HG03025 (cell line): ENCODE measurements at regions not wholly inside any gene's neighbourhood (a gene's known extent, or its start where the extent isn't known, plus 50 kb on each side); places are given as distances from the start of the nearest gene placed in this dataset.

ENCODE experiments used
- ATAC-seq: cut with Tn5 transposase; IDR thresholded peaks from one replicate; pipeline ENCODE4 v1.9.1; 2021; ENCODE audit warnings: mild to moderate bottlenecking, moderate library complexity; ENCODE audit not compliant: unreplicated experiment, low FRiP score

DNA sequence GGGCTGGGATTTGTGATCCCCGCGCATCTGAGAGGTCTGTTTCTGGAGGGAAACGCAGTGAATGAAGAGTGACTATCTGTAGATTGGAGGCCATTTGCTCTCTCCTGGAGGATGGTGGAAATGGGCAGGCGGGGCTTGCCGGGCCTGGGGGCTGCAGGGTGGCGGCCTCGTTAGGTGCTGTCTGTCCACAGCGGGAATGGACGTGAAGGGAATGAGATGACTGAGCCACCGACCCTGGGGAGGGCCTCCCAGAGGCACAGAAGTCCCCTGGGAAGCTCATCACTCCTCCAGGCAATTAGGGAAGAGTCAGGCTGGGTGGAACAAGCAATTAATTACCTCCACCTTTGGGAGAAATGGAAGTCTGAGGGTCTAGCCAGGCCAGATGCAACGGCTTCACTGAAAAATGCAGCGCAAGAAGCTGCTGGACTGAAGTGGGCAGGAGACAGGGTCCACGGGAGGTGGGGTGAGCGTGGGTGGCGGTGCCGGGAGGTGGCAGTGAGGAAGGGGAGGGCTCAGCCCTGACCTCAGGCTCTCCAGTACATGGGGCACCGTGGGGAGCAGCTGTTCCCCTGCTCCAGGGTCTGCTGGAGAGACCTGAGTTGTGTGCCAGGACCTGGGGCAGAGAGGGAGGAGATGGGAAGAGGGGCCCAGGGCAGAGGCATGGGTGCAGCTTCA is 524.5 kb downstream of the BRD1 start:
- ATAC-seq, result no peak

DNA sequence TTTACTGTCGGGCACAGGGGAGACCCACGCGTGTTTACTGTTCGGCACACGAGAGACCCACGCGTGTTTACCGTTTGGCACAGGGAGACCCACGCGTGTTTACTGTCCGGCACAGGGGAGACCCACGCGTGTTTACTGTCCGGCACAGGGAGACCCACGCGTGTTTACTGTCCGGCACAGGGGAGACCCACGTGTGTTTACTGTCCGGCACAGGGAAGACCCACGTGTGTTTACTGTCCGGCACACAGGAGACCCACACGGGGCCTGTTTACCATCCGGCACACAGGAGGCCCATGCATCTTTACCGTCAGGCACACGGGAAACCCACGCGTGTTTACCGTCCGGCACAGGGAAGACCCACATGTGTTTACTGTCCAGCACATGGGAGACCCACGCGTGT is 525.1 kb downstream of the BRD1 start:
- no peak for ATAC-seq

DNA sequence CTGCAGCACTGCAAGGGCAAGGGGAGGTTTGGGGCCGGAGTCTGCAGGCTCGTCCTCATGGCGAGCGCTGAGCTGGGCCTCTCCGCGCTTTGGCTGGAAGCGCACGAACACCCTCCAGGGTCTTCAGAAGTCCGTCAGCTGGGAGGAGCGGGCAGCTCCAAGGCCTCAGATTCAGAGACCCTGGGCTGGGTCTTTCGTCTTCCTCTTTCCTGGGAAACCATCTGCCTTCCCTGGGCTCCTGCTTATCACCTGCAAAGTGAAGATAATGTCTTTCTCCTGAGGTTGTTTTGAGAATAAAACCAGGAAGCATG is 525.6 kb downstream of the BRD1 start:
- ATAC-seq, result no peak

DNA sequence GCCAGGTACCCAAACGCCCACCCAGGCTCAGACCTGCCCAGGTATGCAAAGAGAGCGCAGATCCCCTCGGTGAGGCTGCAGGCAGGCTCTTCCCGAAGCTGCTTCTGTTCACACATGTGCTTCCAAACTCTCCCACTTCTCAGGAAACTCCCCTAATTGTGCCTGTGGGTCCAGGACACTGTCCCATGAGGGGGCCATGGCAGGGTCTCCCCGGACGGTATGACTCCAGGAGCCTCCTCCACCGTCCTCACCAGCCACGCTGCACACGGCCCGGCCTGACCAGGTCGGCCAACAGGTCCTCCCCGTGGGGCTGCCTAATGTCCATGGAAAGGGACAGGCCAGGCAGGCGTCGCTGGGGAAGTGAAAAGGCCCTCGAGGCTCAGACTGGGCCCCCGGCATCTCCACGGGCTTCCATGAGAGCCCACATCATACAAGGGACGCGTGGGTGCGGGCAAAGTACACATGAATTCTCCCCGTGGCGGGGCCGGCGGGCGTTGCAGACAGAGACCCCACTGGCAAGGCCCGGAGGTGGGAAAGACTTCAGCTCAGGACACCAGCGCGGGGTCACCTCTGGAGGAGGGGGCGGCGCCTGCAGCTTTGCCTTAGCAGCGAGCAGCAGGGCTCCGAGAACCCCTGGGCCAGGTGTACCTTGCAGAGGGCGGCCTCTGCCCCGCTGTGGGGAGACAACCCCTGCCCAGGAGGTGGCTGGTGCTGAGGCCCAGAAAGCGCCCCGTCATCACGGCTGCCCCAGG is 526.1 kb downstream of the BRD1 start:
- ATAC-seq, result no peak

DNA sequence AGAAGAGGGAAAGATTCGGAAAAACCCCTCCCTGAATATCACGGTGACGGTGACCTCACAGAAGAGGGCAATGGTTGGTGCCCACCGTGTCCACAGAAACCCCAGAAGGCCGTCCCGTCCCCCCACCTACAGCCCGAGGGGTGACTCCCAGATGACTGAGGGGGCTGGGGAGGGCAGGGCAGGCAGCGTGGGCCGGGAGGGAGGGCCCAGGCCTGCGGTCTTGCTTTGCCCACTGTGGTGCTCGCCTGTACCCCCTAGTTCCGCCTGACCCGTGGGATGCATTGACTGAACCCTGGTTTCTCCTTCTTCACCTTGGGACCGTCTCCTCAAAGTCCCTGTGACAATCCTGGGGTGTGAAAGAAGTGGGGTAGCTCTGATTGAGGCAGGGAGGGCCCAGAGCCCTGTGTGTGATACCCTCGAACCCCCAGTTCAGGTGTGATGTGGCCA is 526.7 kb downstream of the BRD1 start:
- ATAC-seq, result no peak

DNA sequence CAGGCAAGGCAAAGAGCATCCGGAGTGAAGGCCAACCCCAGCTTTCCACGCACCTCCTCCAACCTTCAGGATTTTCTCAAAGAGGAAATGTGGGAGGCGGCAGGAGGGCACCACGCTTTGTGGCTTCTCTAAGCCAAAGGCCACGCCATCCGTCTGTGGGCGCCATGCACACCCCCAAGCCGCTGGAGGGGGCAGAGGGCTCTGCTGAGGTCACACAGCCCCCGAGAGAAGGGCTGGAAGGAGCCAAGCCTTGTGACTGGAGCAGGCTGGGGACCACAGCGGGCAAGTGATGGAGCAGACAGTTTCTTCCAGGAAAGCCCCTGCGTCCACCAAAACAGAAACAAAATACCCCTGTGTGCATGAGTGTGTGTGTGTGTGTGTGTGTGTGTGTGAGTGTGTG is 527.4 kb downstream of the BRD1 start:
- ATAC-seq, result no peak

DNA sequence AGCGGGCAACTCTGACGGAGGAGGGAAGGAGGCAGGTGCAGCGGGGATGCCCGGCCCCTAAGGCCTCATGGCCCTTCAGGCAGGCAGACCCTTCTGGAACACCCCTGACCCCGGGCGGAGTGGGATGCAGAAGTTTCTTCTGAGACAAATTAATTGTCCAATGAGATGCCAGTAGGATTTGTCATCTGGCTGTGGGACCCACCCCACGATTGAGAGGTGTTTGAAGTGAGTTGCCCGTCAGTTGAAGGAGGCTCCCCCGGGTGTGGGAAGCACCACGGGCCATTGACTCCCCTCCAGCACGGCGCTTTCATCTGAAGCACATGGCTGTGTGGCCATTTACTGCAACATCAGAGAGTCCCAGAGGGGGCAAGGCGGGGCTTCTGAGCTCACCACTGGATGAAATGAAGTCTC is 527.8 kb downstream of the BRD1 start:
- no peak for ATAC-seq

DNA sequence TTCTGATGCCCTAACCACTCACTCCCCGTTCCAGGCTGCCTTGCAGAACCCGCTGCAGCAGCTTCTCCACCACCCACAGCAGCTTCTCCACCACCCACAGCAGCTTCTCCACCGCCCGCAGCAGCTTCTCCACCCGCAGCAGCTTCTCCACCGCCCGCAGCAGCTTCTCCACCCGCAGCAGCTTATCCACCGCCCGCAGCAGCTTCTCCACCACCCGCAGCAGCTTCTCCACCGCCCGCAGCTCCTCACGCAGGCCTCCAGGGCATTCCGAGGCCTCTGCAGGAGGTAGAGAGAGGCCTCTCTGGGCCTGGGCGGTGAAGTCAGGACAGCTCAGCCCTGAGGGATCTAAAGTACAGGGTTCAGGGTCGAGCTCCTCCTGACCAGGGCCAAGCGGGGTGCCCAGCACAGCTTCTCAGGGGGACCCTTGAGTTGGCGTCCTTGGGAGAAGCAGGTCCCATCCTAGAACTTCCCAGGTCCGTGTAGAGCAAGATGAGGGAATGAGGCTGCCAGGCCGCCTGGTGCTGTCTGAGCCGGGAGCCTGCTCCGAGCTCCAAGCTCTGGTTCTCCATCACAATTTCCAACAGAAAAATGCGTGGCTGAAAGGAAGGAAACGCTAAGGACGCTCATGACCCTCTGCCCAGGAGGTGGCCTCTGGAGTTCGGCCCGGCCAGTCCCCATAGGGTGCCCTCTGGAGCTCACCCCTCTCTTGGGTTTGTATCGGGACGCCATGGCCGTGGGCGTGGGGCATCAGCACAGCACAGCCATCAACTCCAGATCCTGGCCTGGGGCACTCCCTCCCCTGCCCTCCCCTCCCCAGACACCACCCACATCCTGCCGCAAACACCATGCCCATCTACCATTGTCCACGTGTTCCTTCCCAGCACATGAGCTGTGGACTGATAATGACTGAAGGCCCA is 528.6 kb downstream of the BRD1 start:
- ATAC-seq, result no peak

DNA sequence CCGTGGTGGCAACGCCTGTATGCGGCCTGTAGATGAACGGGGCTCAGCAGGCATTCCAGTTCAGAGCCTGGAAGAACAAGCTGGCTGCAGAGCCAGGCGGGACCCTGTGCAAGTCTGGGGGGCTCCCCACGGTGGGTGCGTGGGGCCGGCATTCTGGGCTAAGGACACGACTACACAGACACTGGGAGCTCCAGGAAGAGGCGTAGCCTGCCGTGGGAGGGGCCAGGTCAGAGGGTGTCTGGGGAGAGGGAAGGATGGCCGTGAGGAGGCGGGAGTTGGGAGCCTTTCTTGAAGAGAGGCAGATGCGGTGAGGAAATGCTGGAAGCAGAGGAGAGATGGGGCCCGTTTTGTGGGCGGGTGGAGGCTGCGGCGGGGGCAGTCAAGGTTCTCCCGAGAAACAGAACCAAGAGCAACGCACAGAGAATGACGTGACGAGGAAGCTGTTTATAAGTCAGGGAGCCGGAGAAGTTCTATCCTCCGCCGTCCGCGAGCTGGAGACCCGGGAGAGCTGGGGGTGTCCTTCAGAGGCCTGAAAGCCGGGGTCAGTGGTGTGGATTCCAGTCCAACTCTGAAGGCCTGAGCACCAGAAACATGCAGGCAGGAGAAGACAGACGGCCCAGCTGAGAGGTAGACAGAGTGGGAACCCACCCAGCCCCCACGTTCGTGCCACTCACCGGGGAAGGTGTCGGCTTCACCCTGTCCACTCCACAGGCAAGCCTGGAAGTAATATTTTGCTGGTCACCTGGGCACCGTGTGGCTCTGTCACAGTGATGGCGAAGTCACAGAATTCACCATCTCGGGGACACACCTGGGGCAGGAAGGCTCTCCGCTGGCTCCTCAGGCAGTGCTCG is 529.6 kb downstream of the BRD1 start:
- ATAC-seq, result no peak

DNA sequence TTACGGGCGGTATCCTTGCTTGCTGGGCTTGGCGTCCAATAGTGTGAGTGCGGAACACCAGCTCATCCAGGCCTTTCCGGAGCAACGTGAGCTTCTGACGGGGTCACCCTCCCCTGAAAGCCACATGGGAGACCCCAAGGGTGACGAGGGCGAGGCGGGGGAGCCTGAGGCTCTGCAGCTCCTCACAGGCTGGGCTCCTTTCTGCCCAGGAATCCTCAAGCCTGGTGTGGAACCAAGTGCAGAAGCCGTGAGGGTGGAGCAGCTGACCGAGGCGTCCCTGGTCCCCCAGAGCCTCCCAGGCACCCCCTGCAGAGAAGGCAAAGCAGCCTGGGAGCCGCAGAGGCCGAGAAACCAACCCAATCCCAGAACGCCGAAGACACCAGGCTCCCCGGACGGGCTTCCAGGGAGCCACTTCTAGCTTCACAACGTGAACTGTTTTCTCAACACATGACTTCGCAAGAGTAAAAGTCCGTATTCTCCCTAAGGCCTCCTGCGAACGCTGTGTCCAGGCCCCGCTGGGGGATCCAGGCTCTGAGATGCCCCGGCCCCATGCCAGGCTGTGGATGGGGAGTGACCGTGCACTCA is 530.3 kb downstream of the BRD1 start:
- ATAC-seq, result no peak

DNA sequence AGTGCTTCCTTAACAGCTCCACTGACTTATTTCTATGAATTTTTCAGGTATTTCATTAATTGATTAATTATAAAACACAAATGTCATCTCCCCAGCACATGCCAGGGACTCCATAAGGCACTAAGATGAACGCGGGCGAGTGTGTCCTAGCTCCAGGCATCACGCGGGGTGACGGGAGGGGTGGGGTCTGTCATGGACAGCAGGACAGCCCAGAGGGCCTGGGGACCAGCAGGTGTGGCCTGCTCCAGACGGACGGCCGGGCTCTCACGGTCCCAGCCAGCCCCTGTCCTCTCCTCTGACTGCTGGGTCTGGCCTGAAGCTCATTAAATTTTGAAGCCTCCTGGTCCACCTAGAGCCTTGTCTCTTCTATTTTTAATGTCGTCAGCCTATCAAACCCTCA is 531.1 kb downstream of the BRD1 start:
- ATAC-seq, result no peak

DNA sequence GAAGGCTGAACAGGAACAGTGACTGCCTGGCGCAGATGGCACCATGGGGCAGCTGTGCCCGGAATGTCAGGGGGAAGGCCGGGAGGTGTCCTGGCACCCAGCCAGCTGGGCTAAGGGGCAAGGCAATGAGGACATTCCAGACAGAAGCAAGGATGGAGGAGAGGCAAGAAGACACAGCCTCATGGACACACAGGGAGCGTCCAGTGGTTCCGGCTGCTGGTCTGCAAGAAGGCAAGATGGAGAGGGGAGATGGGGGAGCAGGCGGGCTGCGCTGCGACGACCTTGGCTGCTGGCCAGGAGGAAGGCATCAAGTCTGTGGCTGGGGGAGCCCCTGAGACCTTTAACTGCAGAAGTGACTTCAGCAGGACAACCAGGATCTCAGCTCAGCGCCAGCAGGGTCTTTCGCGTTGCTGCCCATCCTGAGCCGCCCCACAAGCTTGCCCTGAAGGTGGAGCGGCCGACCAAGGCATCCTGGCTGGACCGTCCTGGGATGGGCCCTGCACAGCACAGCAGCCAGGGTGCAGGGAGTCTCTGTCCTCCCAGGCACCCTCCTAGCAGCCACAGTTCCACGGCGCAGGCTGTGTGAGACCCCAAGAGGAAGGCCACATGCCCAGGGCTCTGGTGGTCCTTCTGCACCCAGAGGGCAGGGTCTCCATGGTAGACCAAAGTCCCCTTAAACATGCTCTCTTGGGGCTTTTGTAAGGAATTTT is 531.7 kb downstream of the BRD1 start:
- ATAC-seq, result no peak

DNA sequence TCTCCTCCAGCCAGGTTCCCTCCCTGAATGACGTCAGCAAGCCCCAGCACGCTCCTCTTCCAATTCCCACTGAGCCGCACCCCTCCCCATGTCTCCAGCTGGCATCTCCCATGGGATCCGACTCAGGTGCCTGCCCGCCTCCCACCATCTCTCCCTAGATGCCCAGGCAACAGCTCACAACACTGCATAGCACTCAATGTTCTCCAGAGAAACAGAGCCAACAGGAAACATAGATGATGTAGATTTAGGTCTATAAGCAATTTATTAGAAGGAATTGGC is 532.3 kb downstream of the BRD1 start:
- ATAC-seq, result no peak

DNA sequence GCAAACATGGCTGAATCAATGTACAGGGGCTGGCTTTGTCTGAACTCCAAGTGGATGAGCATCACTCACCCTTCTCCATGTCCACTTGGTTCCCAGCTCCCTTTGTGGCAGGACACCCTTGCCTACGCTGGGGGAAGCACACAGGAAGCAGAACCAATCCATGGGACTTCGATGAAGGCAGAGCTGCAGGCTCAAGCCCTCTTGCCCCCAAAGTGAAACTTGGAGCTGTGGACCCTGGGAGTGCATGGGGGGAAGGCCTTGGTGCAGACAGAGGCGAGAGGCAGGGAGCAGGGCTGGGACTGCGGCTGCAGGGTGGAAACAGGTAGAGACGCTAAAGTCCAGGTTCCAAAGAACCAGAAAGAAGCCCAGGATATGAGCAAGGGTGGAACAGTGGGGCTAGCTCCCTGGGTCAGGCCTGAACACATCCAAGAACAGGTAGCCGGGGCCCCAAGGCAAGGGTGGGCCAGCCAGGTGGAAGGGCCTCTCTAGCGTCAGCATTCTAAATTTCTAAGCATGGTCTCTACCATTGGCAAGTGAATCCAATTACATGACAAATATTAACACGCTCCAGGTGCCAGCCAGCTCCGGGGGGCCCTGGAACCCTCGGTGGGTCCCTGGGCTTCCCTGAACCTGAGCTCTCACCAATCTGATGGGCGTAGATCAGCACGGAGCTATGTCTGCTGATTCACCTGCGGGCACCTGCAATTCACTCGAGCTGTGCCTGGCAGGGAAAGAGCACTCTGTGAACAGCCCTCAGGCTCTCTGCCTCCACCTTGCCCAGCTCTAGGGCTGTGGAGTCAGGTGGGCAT is 532.8 kb downstream of the BRD1 start:
- no peak for ATAC-seq

DNA sequence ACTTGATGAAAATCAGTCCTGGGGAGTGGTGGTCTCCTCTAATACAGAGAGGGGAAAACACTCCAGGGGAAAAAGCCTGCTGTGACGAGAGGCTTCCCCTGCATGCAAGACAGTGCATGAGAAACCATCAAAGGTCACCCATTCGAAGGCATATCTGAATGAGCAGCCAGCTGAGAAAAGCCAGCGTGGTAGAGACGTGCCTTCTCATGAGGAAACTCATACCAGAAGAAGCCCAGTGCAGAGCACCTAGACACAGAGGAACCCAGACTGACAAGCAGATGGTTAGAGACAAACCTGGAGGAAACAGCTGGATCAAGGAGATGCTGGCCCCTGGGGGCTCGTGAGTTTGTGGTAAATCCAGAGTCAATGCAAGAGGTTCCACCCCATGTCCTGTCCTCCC is 534.8 kb downstream of the BRD1 start:
- ATAC-seq, result no peak

DNA sequence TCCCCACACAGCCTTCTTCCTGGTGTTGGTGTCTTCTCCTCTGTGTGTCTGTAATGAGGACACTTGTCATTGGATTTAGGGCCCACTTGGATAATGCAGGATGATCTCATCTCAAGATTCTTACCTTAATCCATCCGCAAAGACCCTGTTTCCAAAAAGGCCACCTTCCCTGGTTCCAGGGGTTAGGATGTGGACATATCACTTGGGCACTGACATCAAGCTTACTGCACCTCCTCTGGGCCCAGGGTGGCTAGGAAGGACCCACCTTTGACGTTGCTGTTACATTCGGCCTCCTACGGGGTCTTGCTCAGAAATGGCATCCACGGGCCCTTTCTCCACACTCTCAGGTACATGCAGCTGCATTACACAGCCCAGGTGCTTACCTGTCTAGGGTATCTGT is 535.9 kb downstream of the BRD1 start:
- no peak for ATAC-seq

DNA sequence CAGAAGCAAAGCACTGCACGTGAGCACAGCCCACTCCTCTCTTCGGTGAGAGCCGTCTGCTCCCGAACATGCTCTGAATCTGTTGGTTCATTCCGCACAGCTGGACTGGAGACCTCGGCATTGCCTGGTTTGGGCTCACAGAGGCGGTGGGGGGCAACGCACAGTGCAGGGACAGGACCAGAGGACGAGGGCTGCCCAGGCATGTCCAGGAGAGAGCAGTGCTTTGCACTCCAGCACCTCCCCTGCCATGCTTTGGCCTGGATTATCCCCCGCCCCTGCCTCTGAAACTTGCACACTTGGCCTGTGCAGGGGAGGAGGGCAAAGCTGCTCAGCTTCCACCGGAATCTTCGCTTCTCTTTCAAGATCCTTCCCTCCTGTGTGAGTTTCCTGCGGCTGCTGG is 536.5 kb downstream of the BRD1 start:
- ATAC-seq, result no peak

DNA sequence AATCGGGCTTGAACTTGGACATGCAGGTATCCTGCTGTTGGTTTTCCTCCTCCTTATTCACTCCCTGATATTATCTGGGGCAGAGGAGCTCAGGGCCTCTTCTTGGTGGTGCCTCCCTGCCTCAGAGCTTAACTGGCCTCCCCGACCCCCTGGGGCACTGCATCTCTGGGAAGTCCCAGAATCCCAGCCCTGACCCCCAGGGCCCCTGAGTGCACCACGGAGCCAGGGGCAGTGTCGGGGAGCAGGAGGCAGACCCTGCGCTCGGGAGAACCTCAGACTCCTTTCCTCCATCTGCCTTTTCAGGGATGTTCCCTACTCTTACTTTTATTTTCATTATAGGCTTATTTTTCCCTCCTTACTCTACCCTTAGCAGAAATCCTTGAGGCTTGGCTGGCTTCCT is 537.0 kb downstream of the BRD1 start:
- no peak for ATAC-seq
